GM19324 (cell line): ENCODE measurements at regions not wholly inside any gene's neighbourhood (a gene's known extent, or its start where the extent isn't known, plus 50 kb on each side); places are given as distances from the start of the nearest gene placed in this dataset.

Source experiments
- ATAC-seq: cut with Tn5 transposase; IDR thresholded peaks from one replicate; pipeline ENCODE4 v1.9.1; 2021; ENCODE audit warnings: mild to moderate bottlenecking, moderate library complexity; ENCODE audit not compliant: unreplicated experiment, low FRiP score

DNA sequence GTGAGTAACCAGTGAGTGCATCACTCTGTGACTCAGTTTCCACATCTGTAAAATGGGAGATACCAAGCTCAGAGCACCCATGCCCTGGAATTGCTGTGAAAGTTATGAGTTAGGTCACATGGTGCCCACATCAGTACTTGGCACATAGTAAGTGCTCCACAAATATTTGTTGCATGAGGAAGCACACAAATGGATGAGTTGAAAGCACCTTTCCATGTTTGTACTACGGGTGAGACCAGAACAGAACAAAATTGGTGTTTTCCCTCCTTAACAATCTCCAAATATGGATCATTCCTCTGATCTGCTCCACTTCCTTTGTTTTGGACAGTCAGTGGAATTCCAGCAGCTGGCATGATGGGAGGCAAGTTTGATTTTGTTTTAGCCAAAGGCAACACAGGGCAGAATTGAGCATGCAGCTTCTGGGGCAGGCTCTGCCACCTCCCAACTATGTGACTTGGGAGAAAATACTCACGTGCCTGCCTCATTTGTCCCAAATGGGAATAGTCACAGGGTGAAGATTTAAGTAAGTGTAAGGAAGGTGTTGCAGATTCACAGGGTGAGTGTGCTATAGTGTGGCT lies 503.7 kb upstream of the SULF2 start:
- no peak for ATAC-seq

DNA sequence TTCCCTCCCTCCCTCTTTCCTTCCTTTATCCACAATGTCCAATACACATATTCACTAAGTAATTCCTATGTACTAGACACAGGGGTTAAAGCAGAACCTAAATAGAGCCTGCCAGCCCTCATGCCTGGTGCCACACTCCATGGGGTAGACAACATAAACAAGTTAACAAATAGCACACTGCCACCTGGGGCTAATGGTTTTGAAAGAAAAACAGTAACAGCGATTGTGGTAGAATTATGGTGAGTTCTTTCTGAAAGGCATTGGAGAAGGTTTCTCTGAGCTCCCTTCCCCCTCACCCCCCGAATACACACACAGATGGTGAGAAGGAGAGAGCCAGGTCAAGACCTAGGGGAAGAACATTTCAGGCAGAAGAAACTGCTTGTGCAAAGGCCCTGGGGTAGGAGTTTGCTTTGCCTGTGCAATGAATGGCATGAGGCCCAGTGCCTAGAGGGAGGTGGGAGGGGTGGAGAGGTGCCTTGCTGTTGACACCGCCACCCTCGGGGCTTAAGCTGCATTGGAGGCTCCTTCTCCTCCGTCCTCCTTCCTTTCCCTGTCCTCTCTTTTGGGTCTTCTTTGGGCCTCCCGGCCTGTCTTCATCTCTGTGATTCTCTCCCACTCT lies 502.4 kb upstream of the SULF2 start:
- no peak for ATAC-seq

DNA sequence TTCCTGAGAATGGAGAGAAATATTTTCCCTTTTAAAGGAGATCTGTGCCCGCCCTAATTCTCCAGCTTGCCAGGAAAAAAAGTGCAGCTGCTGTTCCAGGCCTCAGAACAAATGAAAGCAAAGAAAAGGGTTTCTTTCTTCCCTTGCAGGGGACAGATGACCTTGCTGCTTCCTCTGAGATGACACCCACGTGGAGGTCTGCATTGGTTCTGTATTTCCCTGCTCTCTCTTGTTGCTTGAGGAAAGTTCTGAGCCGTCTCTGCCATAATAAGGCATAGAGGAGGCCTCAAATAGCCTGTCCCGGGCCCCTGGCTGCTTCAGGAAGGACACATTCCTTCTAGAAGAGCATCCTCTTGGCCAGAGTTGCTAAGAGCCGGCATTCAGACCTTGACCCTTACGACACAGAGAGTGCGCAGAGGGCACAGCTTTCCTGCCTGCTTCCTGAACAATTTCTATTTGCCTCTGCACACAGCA lies 501.8 kb upstream of the SULF2 start:
- ATAC-seq, result no peak

DNA sequence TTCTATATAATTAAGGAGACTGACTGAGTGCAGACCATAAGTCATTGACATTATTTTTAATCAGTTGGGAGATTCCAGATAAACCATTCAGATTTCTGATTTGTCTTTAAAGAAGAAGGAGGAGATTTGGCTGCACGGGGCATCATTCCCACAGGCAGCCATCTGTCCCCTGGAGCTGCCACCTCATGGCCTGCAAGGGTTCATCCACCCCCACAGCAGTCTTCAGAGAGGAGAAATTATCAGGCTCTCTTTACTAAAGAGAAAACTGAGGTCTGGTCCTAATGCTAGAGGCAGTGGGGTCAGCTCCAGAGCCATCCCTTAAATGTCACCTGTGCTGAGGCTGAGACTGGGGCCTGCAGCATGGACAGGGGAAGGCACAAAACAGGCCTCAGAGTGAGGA lies 501.3 kb upstream of the SULF2 start:
- no peak for ATAC-seq

DNA sequence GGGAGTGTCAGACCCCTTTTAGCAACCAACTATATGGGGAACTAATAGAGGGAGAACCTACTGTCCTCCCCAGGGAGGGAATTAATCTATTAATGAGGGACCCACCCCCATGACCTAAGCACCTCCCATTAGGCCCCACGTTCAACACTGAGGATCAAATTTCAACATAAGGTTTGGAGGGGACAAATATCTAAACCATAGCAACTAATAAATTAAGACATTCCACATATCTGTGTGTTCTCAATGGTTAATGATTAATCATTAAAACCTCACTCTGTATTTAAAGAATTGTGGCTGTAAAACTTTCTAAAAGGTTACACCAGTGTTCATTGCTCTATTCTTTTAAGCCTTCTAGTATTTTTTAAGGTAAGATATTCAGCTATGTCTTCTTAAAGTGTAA lies 500.4 kb upstream of the SULF2 start:
- ATAC-seq, result no peak

DNA sequence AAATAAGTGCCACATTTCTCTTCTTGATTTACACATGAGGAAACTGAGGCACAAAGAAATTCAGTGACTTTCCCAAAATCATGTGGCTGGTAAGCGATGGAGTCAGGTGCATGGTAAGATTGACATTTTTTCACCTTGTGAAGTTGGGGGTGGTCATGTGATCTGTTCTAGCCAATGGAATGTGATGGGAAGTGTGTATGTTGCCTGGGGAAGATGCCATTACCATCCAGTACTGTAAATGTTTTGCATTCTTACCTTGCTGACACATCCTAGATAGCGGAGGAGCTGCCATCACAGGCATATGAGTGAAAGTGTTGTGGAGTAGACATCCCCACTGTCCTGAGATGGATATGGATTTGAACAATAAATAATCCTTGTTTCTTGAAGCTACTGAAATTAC lies 499.6 kb upstream of the SULF2 start:
- ATAC-seq, result no peak

DNA sequence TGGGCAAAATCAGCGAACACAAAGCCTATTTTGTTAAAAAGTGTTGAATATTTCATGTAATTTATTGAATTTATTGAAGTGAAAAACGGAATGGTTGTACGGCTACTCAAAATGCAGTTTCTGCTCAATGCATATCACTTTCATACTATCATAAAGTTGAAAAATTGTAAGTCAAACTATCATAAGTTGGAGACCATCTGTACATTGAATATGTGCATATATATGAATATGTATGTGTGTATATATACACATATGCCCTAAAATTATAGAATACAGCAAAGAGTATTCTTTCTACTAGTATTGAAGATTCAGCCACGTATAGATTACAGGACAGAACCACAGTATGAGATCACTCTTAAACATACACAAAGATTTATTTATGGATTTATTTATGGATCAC lies 499.0 kb upstream of the SULF2 start:
- no peak for ATAC-seq

DNA sequence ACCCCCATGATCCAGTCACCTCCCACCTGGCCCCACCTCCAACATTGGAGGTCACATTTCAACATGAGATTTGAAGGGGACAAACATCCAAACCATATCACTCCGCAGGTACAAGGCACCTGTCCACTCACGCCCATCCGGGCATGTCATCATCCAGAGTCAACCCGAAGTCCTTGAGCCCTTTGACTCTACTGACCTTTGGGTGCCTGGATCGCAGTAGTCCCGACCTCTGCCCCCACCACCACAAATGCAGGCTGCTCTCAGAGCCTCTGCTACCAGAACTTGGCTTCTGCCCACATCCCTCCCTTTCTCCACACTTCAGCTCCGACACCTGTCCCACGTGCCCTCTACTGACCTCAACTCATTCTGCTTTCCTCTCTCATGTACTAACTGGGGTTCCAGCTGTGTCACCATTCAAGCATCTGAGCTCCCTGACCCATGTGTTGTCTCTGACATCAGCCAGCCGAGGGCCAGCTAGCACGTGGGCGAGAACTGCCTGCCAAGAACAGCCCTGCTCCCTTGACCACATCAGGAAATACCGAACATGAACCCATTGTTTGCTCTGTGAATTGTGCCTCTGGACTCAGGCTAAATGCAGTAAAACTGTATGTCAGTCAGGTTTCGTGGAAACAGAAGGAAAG lies 498.3 kb upstream of the SULF2 start:
- no peak for ATAC-seq

DNA sequence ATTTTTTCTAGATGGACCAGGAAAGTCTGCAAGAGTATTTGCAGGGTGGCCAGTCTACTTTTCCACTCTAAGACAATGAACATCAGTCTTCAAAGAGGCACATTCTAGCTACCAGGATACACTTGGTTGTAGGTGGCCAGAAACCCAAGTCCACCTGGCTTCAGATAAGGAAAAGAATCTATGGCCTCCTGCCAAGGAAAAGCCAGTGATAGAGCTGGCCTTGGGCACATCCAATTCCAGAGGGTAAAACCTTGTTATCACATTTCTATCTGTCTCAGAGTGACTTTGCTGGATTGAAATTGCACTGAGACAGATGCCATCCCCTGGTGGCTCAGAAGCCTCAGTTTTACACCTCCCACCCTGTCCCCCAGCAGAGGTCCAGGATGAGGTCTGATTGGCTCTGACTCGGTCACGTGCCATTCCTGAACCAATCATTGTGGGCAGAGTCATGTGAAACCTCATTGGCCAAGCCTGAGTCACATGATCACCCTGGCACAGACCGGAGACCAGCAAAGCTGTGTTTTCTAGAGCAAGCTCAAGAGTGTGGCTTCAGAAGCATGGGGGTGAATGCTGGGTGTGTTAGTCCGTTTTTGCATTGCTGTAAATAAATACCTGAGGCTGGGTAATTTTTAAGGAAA lies 497.4 kb upstream of the SULF2 start:
- no peak for ATAC-seq

DNA sequence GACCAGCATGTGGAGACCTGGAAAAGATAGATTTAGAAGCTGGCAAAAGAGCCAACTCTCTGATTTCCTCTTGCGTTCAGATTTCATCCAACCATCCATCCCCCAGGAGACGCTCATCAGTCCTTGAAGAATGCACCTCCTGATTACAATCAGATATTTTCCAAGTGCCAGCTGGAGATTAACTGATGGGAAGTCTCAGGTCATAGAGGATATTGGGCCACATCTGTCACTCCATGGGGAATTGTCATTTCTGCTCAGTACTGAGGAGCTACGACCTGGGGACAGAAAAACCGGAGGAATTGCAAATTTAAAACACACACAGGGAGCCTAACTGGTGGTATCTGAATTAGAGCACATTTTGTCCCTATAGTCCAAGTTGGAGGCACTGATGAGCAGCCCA lies 496.2 kb upstream of the SULF2 start:
- ATAC-seq, result no peak

DNA sequence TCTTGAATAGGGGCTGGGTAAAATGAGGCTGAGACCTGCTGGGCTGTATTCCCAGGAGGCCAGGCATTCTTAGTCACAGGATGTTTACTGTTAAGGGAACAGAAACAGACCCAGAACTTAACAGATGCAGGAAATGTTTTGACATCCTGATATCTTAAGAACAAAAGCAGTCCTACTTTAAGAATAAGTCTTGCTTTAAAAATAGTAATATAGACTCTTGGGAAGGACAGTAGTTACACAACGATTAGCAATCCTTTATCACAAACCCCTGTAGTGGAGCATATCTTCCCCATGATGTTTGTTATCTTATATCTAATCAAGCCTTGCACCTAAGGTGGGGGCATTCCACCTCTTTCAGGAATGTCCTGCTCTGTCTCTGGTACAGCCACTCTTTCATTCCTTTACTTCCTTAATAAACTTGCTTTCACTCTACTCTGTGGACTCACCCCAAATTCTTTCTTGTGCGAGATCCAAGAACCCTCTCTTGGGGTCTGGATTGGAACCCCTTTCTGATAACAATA lies 493.7 kb upstream of the SULF2 start:
- no peak for ATAC-seq

DNA sequence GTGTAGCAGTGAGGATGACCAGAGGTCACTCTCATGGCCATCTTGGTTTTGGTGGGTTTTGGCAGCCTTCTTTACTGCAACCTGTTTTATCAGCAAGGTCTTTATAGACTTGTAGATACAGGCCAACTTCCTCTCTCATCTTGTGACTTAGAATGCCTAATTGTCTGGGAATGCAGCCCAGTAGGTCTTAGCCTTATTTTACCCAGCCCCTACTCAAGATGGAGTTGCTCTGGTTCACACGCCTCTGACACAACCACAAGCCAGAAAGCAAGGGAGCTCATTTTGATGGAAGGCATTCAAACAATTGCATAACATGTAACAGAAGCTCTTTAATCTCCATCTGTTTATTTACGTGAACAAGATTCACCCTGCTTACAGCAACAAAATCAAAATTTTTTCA lies 492.0 kb upstream of the SULF2 start:
- ATAC-seq, result no peak

DNA sequence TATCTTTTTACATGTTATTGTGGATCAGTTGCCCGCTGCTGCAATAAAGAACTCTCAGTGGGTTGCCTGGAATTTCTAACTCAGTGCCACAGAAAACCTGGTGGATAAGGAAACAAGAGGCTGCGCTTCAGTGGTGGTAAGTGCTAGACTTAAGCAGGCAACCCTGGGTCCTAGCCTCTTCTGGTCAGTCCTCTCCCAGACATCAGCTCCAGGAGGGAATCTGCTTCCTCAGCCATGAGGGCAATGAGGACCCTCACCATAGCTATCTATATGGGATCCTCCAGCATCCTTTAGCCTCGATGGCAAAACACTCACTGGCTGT lies 490.7 kb upstream of the SULF2 start:
- ATAC-seq, result no peak

DNA sequence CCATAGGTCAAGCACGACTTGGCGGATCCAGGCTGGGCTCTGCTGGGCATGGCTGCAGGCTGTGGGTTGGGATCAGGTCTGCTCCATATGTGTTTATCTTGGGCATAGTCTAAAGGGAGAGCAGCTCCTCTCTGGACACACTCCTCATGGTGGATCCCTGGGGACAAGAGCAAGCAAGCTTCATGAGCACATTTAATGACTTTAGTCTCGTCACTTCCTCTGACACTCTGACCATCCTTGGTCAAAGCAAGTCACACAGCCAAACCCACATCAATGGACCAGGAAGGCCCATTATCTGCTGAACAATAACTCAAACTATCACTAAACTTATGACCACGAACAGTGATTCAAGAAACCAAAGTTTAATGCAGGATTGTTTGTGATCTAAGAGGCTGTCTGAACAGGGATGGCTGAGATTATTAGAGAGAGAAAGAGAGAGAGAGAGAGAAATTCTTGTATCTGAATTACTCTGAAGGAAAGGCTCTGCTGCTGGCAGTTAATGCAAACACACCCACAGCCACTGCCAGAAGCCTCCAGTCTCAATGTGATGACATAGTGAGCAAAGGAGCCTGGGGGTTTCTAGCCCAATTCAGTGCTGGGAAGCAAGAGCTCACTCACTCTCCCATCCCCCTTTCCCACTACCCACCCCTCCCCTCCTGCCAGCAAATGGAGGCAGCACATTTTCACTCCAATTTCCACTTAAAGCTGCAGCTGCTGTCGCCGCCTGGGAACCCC lies 490.2 kb upstream of the SULF2 start:
- ATAC-seq, result no peak

DNA sequence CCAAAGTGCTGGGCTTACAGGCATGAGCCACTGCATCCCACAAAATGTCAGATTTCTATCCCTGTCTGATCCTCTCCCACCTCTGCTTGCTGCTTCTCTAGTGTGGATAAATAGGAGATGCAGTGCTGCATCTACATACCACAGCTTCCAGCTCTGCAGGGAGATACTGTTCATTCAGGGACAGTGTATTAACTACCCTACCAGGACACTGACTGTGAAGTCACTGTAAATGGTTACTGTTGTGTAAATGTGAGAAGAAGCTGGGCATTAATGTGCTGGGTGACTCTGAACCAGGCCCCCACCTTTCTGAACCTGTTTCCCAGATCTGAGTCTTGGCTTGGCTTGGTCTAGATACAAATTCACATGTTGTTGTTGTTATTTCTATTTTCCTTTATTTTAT lies 488.6 kb upstream of the SULF2 start:
- ATAC-seq, result no peak

DNA sequence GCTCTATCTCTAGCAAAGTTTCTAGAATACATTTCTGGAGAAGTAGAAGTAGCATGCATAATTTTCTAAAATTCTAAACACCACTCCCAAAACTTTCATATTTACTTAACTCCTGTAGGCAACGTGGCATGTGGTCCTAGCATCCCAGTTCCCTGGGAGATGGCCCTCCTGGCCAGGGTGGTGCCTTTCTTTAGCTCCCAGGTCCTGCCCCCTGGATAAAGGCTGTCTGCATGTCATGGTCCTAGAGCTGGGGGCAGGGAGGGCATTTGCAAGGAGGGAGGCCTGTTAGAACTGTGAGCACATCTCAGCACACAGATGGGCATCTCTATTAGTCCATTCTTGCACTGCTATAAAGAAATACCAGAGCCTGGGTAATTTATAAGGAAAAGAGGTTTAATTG lies 485.6 kb upstream of the SULF2 start:
- no peak for ATAC-seq

DNA sequence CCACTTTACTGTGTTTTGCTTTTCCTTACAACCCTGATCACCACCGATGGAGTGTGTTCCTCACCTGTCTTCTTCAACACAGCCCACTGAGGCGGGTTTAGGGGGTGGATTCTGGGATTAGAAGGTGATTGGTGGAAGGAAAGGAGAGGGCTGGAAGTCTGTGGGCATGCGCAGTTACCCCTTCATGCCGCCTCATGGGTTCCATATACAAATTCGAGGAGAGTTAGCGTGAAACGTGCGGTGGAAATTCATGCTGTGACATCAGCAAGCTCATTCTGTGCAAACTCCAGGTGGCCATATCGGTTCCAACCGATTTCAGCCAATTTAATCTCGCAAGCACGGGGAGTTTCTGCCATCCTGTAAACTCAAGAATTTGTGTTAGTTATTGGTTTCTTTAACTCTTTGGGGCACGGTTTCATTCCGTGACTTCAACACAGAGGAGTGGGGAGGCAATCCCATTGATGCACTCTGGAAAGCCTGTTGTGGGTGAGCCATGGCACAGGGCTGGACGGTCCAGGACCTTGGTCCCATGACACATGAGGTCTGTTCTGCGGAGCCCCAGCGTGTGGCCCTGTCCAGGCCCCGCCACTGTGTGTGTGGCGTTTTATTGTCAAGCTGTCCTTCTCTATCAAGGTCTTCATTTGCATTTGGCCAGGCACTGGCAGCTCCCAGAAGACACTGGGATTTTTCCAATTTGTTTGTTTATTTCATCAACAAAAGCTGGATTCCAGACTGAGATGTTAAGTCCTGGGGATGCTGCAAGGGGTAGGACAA lies 482.8 kb upstream of the SULF2 start:
- no peak for ATAC-seq

DNA sequence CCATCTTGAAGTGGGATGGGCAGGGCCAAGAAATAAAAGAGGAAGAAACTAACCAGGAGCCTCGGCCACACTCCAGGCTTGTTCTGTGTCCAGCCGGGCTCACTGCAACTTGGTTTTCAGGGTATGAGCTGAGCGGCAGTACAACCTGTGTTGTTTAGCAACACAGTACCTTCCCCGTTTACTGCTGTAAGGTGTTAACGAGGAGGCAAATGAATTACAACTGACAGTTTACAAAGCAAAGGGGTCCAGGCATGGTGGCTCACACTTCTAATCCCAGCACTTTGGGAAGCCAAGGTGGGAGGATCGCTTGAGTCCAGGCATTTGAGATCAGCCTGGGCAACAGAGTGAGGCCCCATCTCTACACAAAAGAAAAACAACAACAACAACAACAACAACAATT lies 481.3 kb upstream of the SULF2 start:
- no peak for ATAC-seq

DNA sequence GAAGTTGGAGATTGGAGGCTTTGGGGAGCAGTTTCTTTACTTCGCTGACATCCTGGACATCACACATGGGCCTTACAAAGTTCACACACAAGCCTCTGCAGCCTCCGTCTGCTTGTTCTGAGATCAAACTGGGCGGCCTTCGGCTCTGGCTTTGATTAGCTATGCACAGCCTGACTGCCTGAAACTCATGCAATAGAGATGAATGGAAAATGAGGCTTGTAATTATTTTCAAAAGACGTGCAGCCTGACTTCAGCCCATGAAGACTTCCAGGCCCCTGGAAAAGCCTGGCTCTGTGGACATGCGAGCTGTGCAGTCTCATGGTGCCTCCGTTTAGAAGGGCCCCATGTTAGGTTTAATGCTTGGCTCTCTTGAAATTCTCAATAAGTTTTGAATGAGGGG lies 480.5 kb upstream of the SULF2 start:
- ATAC-seq, result no peak

DNA sequence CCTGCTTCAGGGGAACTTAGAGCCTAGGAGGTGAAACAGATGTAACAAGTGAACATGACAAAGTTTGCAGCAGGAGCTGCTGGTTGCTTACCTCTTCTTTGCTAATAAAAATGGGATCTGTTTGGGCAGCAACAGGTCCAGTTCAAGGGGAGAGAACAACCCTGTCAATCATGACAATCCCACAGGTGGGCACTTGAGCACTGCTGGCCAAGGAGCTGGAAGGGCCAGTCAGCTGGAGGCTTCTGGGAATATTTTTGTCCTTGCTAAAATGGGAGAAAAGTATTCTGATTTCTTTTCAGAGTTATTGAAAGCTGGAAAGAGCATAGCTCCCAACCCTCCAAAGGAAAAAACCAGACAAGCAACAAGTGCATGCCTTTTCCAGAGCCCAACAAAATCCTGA lies 477.7 kb upstream of the SULF2 start:
- no peak for ATAC-seq
